Activated CD4-positive, alpha-beta memory T cell treated with anti-CD3 and anti-CD28 coated beads for 36 hours (primary cell): ENCODE measurements at regions not wholly inside any gene's neighbourhood (a gene's known extent, or its start where the extent isn't known, plus 50 kb on each side); places are given as distances from the start of the nearest gene placed in this dataset.

Experiments used
- CTCF ChIA-PET: fragments of 350-600 bp; sonication (Branson Sonifier 250); formaldehyde crosslinking; loops from one replicate; lab custom pipeline; 2021; ENCODE audit warnings: antibody characterized with exemption, inconsistent platforms; lab: Charles Lee
- POLR2A ChIA-PET: fragments of 350-600 bp; sonication (Branson Sonifier 250); formaldehyde crosslinking; loops from one replicate; lab custom pipeline; 2021; ENCODE audit warnings: antibody characterized with exemption; lab: Charles Lee
- DNase-seq: peaks from one replicate; pipeline ENCODE4 v3.0.0-alpha.2; 2020
- H3K27ac Mint-ChIP-seq: one replicate; pipeline ENCODE4 v1.8.0; 2021; ENCODE audit warnings: mixed read lengths
- H3K27me3 Mint-ChIP-seq: one replicate; pipeline ENCODE4 v1.8.0; 2021; ENCODE audit warnings: mixed read lengths
- H3K36me3 Mint-ChIP-seq: one replicate; pipeline ENCODE4 v1.8.0; 2021; ENCODE audit warnings: mixed read lengths
- H3K4me1 Mint-ChIP-seq: one replicate; pipeline ENCODE4 v1.8.0; 2021; ENCODE audit warnings: low read depth, mixed read lengths
- H3K4me3 Mint-ChIP-seq: one replicate; pipeline ENCODE4 v1.8.0; 2021; ENCODE audit warnings: mild to moderate bottlenecking, mixed read lengths
- H3K9me3 Mint-ChIP-seq: one replicate; pipeline ENCODE4 v1.8.0; 2021; ENCODE audit warnings: mixed read lengths
- intact Hi-C: fragments of 100-400 bp; cut with micrococcal nuclease; formaldehyde crosslinking; loops from one replicate; pipeline ENCODE4 v1.15.1; 2023

DNA sequence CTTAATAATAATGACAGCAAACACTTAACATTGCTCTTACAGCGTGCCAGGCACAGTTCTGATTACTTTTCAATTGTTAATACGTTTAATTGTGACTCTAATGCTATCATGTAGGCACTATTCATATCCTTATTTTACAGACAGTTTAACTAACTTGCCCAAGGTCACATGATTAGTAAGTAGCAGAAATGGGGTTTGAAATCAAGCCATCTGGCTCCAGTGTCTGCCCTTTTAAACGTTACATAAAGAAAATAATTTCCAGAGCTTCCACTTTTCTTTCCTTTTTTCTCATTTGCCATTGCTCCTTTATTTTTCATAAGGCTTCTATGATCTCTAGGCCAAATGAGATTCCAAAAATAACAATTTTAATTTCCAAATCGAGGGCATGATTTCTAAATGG is 50.6 kb upstream of the IKZF2 start:
- ChIA-PET POLR2A (no interaction called here), CTCF (no interaction called here)
- no peak overlapping the region for H3K4me3 Mint-ChIP-seq
- no peaks in the 10 kb centered on the region for H3K4me1 Mint-ChIP-seq
- H3K36me3 Mint-ChIP-seq = no peaks in the 10 kb centered on the region
- H3K27me3 Mint-ChIP-seq = no peaks in the 10 kb centered on the region
- DNase-seq = no peak
- H3K27ac Mint-ChIP-seq = no peak overlapping the region
- intact Hi-C loops = no loop called here
- H3K9me3 Mint-ChIP-seq = peaks cover 2% of the 10 kb centered on the region

- Mint-ChIP-seq H3K9me3 (no peaks in the 10 kb centered on the region), H3K27me3 (no peaks in the 10 kb centered on the region), H3K4me1 (no peaks in the 10 kb centered on the region), H3K4me3 (no peak overlapping the region), H3K36me3 (no peaks in the 10 kb centered on the region), H3K27ac (no peak overlapping the region)
- POLR2A ChIA-PET = no interaction called here
- intact Hi-C loops = no loop called here
- CTCF ChIA-PET = no interaction called here
- DNase-seq = no peak
Observed at GRCh38 chr2:213205944-213206343, 54.5 kb upstream of the IKZF2 start.

GRCh38 chr2:213213186-213213585 is 61.8 kb upstream of the IKZF2 start:
- ChIA-PET POLR2A (no interaction called here), CTCF (no interaction called here)
- Mint-ChIP-seq H3K4me1 (no peaks in the 10 kb centered on the region), H3K9me3 (no peaks in the 10 kb centered on the region), H3K36me3 (no peaks in the 10 kb centered on the region), H3K4me3 (no peak overlapping the region), H3K27ac (no peak overlapping the region), H3K27me3 (no peaks in the 10 kb centered on the region)
- no peak for DNase-seq
- intact Hi-C loops = no loop called here

DNA sequence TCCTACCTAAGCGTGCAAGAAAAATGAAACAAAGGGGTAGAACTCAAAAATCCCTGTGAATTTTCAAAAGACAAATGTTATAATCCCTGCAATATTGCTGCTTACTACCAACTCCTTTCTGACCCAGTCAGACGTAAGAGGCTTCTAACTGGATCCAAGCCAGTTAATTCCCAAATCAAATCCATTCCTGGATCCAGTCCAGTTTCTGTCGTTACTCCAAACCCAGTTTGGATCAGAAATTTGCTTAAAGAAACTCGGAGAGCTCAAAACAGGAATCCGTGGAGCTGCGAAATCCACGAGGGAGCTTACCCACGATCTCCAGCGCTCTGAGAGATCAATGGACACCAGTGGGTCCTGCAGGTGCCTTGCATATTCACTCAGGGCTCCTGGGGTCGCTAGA is 62.8 kb upstream of the IKZF2 start:
- Mint-ChIP-seq H3K36me3 (no peaks in the 10 kb centered on the region), H3K27ac (no peak overlapping the region), H3K4me1 (no peaks in the 10 kb centered on the region), H3K4me3 (no peak overlapping the region), H3K27me3 (peaks cover 2% of the 10 kb centered on the region), H3K9me3 (no peaks in the 10 kb centered on the region)
- DNase-seq = no peak
- ChIA-PET POLR2A (no interaction called here), CTCF (no interaction called here)
- intact Hi-C loops = no loop called here

- Mint-ChIP-seq H3K27ac (no peak overlapping the region), H3K4me1 (no peaks in the 10 kb centered on the region), H3K9me3 (no peaks in the 10 kb centered on the region), H3K4me3 (no peak overlapping the region), H3K27me3 (peaks cover 2% of the 10 kb centered on the region), H3K36me3 (no peaks in the 10 kb centered on the region)
- intact Hi-C loops = no loop called here
- POLR2A ChIA-PET = no interaction called here
- CTCF ChIA-PET = no interaction called here
- DNase-seq = no peak
Observed at GRCh38 chr2:213216461-213216860, 65.0 kb upstream of the IKZF2 start.

DNA sequence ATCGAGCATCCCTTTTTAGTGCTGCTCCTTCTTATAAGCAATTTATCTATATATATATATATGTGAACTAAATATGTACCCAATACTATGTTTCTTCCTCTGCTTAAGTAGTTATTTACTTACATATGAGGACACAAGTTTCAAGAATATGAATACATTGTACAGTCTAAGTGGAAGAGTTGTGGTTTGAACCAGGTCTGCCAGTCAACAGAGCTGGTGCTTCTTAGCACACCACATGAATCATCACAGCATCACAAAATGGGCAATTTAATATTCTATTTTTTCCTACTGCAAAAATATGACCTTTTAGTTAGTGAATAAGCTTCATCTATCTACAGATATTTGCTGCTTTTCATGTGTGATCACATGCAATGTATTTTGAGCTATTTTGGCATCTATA is 64.4 kb upstream of the SPAG16 start:
- peaks cover 2% of the 10 kb centered on the region for H3K27me3 Mint-ChIP-seq
- H3K9me3 Mint-ChIP-seq = no peaks in the 10 kb centered on the region
- no peak overlapping the region for H3K4me3 Mint-ChIP-seq
- no peak for DNase-seq
- intact Hi-C loops = no loop called here
- no peak overlapping the region for H3K27ac Mint-ChIP-seq
- POLR2A ChIA-PET = no interaction called here
- H3K36me3 Mint-ChIP-seq = no peaks in the 10 kb centered on the region
- CTCF ChIA-PET = no interaction called here
- H3K4me1 Mint-ChIP-seq = no peaks in the 10 kb centered on the region

DNA sequence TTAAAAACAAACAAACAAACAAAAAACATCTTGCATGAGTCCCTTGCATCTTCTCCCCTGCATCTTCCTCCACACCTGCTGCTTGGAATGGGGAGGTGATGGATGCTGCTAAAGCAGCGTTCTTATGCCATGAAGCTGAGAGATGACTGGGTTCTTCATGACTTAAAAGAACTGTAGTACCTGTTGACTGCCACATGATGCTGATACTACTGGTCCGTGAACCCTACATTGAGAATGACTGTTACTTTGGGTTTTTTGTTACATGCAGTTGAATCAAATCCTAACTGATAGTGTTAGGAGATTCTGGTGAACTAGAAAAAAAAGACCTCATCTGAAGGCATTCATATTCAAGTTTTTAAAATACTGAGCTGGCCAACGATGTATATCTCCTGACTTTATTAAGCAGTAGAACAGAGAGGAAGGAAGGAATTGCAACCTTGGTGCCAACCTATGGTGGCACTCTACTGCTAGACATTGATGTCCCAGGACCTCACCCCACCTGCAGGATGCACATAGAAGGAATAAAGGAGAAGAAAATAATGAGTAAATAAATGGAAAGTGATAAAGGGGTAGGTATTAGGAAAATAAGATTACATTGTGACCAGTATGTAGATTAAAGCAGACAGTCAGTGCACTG is 63.2 kb upstream of the SPAG16 start:
- peaks cover 2% of the 10 kb centered on the region for H3K27me3 Mint-ChIP-seq
- no peak overlapping the region for H3K27ac Mint-ChIP-seq
- no peak overlapping the region for H3K4me3 Mint-ChIP-seq
- POLR2A ChIA-PET = no interaction called here
- no peaks in the 10 kb centered on the region for H3K9me3 Mint-ChIP-seq
- no peak for DNase-seq
- no peaks in the 10 kb centered on the region for H3K4me1 Mint-ChIP-seq
- H3K36me3 Mint-ChIP-seq = no peaks in the 10 kb centered on the region
- CTCF ChIA-PET = no interaction called here
- intact Hi-C loops = no loop called here

- CTCF ChIA-PET = interaction anchor here (1.2 kb wide), 1 partner anchor 358 kb away, joined by 3 read pairs; no protein-coding TSS in a partner anchor
- H3K36me3 Mint-ChIP-seq = no peaks in the 10 kb centered on the region
- no peaks in the 10 kb centered on the region for H3K4me1 Mint-ChIP-seq
- no peaks in the 10 kb centered on the region for H3K9me3 Mint-ChIP-seq
- intact Hi-C loops = no loop called here
- H3K27me3 Mint-ChIP-seq = peaks cover 2% of the 10 kb centered on the region
- H3K4me3 Mint-ChIP-seq = no peak overlapping the region
- H3K27ac Mint-ChIP-seq = no peak overlapping the region
- DNase-seq = no peak
- POLR2A ChIA-PET = no interaction called here
Observed at GRCh38 chr2:213221957-213222356, 62.3 kb upstream of the SPAG16 start.

- ChIA-PET POLR2A (no interaction called here), CTCF (no interaction called here)
- Mint-ChIP-seq H3K27ac (no peak overlapping the region), H3K4me3 (no peak overlapping the region), H3K27me3 (no peaks in the 10 kb centered on the region), H3K36me3 (no peaks in the 10 kb centered on the region), H3K4me1 (no peaks in the 10 kb centered on the region), H3K9me3 (no peaks in the 10 kb centered on the region)
- intact Hi-C loops = no loop called here
- no peak for DNase-seq
Observed at GRCh38 chr2:213224366-213224765, 59.9 kb upstream of the SPAG16 start.

DNA sequence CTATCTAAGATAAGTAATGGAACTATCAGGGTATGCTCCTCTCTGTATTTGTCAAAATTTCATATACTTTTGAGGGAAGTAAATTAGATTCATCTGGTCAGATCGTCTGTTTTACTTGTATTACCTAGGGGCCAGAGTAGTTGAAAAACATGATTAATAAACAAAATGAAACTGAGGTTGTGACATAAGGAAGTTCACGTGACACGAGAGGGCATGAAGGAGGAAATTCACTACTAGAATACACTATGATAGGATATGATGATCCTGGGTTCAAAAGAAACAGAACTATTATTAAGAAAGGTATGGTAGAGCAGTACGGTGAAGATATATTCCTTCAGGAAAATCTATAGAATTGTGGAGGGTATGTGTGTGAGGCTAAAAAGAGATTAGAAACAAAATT is 58.4 kb upstream of the SPAG16 start:
- H3K36me3 Mint-ChIP-seq = no peaks in the 10 kb centered on the region
- H3K9me3 Mint-ChIP-seq = no peaks in the 10 kb centered on the region
- intact Hi-C loops = no loop called here
- no peak overlapping the region for H3K27ac Mint-ChIP-seq
- no peak for DNase-seq
- H3K27me3 Mint-ChIP-seq = no peaks in the 10 kb centered on the region
- no peak overlapping the region for H3K4me3 Mint-ChIP-seq
- H3K4me1 Mint-ChIP-seq = no peaks in the 10 kb centered on the region
- POLR2A ChIA-PET = no interaction called here
- CTCF ChIA-PET = no interaction called here

DNA sequence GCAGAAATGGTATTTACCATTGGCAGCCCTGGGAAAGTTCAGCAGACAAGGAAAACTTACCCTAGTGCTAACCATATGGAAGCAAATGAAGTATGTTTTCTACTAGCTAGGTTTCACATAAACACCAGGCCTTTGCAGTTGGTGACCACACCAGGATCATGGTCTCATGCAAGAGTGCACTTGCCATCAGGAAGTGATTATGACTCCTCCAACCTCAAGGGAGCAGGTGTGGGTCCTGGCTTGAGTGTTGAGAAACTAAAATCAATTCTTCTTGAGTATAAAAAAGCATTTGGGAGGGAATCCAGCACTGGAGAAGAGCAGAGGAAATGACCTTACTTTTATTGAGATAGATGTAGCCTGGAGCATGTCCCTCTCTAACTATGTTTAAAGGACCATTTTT is 56.8 kb upstream of the SPAG16 start:
- no peak for DNase-seq
- Mint-ChIP-seq H3K27me3 (no peaks in the 10 kb centered on the region), H3K4me3 (no peak overlapping the region), H3K4me1 (no peaks in the 10 kb centered on the region), H3K36me3 (no peaks in the 10 kb centered on the region), H3K27ac (no peak overlapping the region), H3K9me3 (no peaks in the 10 kb centered on the region)
- ChIA-PET POLR2A (no interaction called here), CTCF (no interaction called here)
- intact Hi-C loops = no loop called here

DNA sequence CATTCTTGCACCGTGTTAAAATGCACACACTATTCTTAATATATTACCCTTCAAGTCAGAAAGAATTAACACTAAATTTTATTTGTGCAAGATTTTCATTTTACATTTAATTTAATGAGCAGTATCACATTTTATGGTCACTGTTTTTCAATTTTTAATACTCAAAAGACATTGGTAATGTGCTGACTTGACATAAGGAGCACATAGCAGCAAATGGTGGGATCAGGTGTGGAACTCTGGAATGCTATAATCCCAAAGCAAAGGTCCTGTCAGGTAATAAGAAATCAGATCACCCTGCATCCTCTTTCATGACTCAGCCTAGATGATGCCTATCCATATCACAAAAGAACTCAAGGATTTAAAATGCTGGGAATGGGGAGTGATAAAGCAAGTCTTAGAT is 55.6 kb upstream of the SPAG16 start:
- intact Hi-C loops = no loop called here
- ChIA-PET CTCF (no interaction called here), POLR2A (no interaction called here)
- DNase-seq = no peak
- no peaks in the 10 kb centered on the region for H3K36me3 Mint-ChIP-seq
- H3K9me3 Mint-ChIP-seq = no peaks in the 10 kb centered on the region
- H3K4me1 Mint-ChIP-seq = peaks cover 11% of the 10 kb centered on the region
- H3K27ac Mint-ChIP-seq = no peak overlapping the region
- no peak overlapping the region for H3K4me3 Mint-ChIP-seq
- H3K27me3 Mint-ChIP-seq = peaks cover 9% of the 10 kb centered on the region

- Mint-ChIP-seq H3K27me3 (peaks cover 12% of the 10 kb centered on the region), H3K4me1 (peaks cover 20% of the 10 kb centered on the region), H3K4me3 (no peak overlapping the region), H3K9me3 (no peaks in the 10 kb centered on the region), H3K36me3 (no peaks in the 10 kb centered on the region), H3K27ac (no peak overlapping the region)
- no peak for DNase-seq
- intact Hi-C loops = loop anchor here (5.0 kb wide), 1 partner anchor 78 kb away; the partner anchor contains the start of gene IKZF2
- POLR2A ChIA-PET = no interaction called here
- CTCF ChIA-PET = no interaction called here
Observed at GRCh38 chr2:213229814-213230213, 54.5 kb upstream of the SPAG16 start.
